Endothelial cell of hepatic sinusoid (primary cell): ENCODE measurements at regions not wholly inside any gene's neighbourhood (a gene's known extent, or its start where the extent isn't known, plus 50 kb on each side); places are given as distances from the start of the nearest gene placed in this dataset.

Source experiments
- in situ Hi-C: cut with HindIII; loops from 2 replicates; pipeline ENCODE4 v1.10.0; 2017; ENCODE audit warnings: low sequenced_read_pairs

DNA sequence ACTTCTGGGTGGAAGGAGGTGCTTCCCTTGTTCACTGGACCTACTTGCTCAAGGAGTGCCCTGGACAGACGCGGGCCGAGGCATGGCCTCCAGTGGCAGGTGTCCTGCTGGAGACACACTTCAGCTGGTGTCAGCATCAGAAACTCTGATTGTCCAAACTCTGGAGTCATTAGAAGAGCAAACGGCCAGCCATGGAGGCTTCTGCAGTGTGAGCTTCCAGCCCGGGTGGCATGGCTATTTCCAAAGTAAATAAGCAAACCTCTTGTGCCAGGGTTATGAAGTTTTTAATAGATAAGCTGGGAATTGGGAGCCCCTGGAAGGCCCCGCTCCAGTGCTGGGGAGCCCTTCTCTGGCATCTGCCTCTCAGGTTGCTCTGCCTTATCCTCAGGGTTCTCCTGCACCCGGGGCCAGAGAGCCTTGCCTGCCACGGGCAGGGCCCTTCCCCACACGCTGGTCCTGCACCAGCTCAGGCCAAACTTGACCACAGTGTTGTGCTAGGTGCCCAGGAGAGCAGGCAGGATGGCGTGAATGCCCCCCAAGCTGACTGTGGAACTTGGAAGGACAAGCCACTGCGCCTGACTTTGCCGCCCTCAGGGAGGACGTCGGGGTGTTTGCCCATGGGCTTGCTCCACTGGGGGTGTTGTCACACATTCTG lies 285.6 kb downstream of the GADD45G start:
- in situ Hi-C loops: no loop called here

GRCh38 chr9:89891221-89891590 lies 286.4 kb downstream of the GADD45G start:
- in situ Hi-C loops: no loop called here

DNA sequence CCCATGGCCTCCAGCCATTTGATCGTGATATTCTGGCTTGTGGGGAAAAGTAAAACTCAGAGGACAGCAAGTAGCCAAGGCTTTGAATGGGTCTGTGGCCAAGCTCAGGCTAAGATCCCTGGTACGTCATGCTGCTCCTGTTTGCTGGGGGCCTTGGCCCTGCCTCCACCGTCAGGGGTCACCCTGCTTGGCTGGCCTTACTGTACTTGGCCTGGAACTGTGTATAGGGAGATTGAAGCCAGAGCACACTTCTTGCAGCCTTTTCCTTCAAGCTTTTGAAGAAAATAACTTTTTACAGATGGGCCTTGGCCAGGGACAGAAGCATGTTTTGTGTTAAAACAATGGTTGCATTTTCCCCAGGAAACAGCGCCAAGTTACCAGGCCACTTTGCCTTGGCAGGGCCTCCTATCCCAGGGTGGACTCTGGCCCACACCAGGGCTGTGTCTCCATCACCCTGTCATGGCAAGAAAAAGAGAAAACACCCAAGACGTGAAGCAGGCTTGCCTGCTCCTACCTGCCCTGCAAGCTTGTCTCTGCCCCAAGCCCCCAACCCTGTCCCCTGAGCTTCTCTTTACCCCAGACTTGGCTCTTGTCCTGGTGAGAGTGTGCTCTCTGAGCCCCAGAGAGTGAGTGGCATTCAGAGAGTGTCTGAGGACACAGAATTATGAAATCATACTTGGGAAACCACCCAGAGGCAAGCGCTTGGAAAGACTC lies 286.9 kb downstream of the GADD45G start:
- in situ Hi-C loops: no loop called here

DNA sequence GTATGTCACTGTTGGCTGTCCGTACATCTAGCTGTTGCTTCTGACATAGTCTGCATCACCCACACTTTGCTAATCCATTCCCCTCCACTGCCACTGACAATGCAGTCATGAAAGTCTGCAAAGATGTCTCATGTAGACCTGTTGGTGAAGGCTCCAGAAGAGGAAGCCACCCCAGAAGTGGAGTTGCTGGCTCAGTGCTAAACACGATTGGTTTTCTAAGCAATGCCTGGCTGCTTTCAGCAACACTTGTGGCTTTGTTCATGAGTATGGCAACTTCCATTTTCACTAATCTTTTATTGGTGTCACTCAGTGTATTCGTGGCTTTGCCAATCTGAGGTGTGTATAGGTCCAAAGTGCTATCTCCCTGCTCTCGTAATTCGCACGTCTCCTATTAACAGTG lies 288.1 kb downstream of the GADD45G start:
- in situ Hi-C loops: no loop called here

- in situ Hi-C loops: no loop called here
Observed at GRCh38 chr9:89893886-89894285, 289.1 kb downstream of the GADD45G start.

DNA sequence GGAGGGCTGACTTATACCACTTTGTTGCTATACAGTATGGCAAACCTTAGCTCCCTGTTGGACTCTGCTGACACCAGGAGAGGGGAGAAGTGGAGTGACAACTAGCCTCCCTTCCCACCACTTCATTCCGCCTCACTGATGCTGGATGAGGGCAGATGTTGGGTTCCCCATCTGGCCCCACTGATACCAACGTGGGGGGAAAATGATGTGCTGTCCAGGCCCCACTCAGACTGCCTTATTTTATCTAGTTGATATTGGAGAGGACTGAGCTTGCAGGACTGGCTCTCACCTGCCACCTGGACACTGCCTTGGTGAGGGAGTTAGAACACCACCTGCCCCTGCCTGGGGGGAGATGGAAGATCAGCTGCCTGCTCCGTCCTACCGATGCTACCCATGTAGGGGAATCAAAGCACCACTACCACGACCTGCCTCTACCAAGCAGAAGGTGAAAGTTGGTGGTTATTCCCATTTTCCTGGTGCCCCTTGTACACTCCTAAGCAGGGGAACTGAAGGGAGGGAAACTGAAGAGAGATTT lies 292.1 kb downstream of the GADD45G start:
- in situ Hi-C loops: no loop called here

DNA sequence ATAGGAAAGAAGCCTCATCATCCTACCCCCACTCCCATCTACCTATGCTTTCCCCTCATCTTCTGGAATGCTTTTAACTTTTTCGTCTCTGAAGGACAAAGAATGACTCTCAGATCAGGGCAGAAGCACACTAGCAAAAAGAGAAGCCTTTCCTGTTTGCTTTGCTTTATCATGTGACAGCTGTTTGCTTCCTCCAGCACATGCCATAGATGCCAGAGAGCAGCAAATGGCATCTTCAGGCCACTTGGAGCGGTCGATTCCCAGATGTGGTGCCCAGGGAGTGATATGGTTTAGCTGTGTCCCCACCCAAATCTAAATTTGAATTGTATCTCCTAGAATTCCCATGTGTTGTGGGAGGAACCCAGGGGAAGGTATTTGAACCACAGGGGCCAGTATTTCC lies 294.8 kb downstream of the GADD45G start:
- in situ Hi-C loops: no loop called here

DNA sequence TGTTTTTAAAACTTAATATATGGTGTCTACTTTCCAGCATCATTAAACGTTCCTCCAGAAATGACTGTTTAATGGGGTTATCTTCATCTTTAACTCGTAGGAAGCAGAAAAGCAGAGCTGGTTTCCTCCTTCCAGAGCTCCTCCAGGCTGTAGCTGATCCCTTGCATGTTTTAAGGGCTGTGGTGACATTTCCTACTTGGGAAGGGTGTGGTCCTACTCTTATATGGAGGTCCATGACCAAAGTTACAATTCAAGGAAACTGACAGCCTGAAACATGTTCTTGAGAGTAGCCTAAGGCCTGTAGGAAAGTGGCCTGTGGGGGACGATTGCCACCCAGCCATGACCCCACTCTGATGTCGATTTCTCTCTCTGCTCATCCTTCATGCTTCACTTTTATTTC lies 297.1 kb downstream of the GADD45G start:
- in situ Hi-C loops: no loop called here

DNA sequence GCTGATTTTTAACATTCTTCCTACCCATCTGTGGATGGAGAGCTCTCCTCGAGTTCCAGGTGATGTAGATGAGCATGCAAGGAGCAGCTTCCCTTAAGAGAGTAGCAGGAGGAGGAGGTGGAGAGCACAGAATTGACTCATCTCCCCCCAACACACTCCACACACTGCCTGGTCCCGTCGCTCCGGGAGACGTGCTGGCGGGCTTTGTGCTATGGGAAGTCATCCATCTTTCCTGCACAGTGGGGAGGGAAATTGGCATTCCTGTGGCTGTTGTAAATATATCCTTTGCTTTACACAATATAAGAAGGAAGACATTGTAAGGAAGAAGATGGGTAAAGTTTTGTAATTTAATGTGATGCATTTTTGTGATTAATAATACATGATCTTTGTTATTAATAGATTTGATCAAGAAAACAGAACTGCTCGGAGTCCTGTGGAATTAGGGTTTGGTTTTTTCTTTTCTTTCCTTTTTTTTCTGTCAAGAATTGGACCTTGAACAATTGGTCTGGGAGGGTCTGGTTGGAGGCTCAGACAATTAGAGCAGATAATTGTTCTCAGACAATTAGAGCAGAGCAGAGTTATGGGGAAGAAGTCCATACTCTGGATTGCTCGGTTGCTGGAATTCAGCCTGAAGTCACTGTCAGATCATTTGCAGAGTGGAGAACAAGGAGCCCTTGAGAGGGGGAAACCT lies 297.8 kb downstream of the GADD45G start:
- in situ Hi-C loops: no loop called here

DNA sequence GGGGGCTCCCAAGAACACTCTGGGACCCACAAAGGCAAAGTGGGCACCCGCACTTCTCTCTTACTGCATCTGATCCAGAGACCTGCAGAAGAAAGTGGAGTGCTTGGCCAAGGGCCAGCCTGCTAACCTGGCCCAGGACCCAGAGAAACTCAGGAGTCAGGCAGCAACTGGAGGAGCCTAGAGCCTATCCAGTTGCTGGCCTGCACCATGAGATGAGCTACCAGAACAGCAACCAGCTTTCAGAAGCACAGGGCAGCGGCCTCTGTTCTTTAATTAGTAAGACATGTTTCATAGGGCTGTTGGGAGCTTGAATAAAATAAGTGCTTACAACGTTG lies 298.3 kb downstream of the GADD45G start:
- in situ Hi-C loops: no loop called here

DNA sequence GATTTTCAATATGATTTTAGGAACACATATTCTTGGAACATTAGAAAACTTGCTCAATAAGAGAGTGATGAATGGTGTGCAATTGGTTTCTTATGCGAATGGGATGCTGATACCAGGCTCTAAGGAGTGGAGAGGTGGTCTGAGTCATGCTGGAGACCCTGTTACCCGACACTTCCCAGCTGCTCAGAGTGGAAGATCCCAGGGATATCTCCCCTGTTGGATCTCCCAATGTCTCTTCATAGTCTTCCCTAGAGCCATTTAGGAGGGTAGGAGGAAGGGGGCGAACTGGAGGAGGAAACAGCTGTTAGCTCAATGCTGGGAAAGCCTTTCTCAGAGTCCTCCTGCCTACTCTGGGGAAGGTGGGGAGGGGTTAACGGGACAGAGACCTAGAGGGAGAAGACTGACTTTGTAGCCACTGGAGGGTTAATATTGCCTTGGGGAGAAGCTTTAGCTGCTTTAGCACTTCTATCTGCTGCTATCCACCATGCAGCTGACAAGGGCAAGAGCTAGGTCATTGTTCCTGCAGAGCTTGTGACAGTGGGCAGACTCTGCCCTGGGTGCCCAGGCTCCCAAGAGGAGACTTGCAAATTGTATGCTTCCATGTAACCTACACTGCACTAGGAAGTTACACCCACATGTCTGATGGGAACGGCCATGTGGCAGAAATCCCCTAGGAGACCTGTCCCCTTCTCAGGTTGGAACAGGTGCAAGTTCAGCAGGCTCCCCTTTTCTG lies 301.0 kb downstream of the GADD45G start:
- in situ Hi-C loops: no loop called here

DNA sequence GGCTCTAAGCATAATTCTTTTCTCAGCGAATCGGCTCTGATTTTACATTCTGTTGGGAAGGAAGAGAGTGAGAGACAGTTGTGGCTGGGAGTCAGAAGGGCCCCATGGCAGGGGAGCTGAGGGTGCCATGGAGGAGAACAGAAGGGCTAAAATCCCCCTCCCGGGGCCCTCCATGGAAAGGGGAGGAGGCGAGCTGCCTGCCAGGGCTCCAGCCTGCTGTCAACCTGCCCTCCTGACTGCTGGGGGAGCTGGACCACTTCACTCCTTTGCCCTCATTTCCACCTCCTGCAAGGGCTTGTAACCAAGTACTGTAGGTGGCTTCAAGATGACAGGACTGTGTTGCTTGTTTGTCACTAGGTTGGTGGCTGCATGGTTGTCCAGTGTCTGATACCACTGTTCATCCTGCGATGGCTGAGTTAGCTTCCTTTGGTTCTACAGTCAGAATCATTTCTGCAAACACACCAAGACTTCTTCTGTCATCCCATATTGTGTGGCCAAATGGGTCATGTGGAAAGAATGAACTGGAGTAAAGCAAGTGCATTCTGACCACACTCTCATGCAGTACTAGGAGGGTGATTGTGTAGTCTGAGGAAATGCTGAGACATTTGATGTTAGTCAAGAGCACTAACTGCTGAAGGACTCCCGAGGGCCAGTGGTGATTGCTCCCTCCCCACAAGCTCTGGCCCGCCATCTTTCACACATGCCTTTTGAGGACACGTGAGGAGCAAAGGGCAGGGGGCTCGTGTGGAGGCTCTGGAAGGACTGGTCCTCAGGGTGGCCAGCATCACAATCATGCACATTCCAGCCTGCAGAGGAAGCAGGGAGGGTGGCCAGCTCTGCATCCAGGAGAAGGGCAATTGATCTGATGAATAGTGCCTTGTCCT lies 307.2 kb downstream of the GADD45G start:
- in situ Hi-C loops: no loop called here

- in situ Hi-C loops: no loop called here
Observed at GRCh38 chr9:89912605-89912953, 307.8 kb downstream of the GADD45G start.

DNA sequence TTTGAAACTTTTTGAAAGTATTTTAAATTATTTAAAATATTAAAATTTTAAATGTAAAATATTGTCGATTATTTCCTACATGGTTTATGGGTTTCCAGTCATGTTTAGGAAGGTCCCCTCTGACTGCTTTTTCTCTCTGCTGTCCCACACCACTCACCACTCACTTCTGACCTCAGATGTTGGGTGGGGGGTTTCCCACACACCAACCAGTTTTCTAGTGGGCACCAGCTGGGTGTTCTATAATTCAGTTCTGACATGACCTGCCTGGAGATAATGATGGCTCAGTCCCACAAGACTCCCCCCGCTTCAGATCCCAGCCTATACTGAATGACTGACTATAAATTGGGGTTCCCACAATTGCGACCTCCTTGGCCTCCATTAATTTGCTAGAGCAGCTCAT lies 310.4 kb downstream of the GADD45G start:
- in situ Hi-C loops: no loop called here

- in situ Hi-C loops: no loop called here
Observed at GRCh38 chr9:89916001-89916597, 311.3 kb downstream of the GADD45G start.

DNA sequence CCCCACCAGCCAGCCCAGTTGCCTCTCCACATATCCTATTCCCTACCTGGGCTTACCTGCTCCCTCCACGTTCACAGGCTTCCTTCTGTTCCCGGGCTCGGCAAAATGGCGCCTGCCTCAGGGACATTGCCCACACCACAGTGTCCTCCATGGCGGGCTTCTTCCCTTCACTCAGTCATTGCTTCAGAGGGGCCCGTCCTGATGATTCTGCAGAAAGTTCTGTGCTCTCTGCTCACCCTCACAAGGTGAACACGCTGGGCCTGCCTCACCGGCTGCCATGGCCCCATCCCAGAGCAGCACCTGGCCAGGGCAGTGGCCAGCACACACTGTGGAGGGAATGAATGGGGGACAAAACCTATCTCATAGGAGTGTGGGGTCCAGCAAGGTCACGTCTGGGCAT lies 313.0 kb downstream of the GADD45G start:
- in situ Hi-C loops: no loop called here

DNA sequence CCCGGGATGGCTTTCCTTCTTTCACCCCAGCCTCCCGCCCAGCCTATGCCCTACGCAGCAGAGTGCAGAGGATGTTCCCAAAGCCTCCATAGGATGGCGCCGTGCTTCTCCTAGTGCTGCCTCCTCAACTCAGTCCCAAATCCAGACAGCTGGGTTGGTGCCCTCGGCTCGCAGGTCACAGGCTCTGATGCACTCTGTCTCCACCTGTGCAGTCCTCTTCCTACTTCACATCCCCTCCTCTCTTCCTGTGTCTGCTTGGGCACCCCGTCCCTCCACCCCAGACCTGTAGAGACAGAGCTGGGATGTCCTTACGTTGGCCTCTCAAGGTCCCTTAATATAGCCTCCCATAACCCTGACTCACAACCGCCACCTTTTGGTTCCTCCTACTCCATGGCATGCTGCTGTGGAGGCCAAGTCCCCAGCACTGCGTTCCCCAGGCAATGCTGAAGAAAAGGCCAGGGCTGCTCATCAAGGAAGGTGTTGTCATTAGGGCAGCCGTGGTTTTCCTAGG lies 314.4 kb downstream of the GADD45G start:
- in situ Hi-C loops: no loop called here

DNA sequence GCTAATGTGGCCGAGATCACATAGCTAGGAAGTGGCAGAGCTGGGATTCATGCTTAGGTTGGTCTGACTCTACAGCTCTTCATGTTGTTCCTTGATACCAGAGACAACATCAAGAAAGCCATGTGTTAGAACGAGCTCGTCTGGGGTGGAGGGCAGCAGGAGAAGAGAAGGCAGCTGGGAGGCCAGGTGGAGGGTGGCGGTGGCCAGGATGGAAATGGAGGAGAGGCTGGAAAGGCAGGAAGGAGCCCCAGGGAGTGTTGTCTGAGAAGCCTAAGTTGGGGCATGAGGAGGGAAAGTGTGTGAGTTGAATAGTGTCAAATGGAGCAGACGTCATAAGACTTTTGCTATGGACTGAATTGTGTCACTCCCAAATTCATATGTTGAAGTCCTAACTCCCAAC lies 315.3 kb downstream of the GADD45G start:
- in situ Hi-C loops: no loop called here

DNA sequence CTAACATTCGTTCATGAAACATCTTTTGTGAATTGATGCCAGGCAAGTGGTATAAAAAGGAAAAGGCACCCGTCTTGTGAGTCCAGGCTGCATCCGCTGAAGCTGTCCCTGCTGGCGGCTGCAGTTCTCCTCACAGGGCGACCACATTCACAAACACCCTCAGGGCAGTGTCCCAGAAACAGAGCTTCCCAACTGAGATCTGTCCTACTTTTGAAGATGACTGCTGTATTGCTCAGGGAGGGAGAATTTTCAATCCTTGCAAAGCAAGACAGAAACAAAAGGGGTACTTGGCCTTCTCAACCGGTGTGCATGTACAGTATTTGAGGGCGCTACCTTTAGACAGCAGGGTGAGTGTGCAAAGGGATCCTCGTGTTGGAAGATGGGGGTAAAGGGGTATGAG lies 316.1 kb downstream of the GADD45G start:
- in situ Hi-C loops: no loop called here

DNA sequence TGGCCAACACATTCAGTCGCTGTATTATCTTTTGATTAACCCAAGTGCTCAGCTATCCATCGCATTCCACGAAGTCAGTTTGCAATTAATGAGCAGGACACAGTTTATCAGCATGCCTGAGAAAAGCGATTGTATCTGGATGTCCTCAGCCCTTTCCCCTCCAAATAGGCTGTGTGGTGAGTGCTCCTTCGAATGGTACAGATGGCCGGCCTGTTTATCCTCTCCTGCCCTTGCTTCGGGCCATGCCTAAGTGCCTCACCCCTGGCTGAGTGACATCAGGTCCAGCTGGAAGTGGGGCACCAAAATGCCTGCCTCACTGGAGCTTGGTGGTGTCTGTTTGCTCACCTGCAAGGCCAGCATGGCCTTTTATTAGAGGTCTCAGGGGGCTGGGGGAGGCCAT lies 317.3 kb downstream of the GADD45G start:
- in situ Hi-C loops: no loop called here
